HEK293 (cell line): ENCODE measurements at regions not wholly inside any gene's neighbourhood (a gene's known extent, or its start where the extent isn't known, plus 50 kb on each side); places are given as distances from the start of the nearest gene placed in this dataset.

Experiments used
- ZNF133 ChIP-seq: fragments of 450-650 bp; formaldehyde crosslinking; IDR thresholded peaks from 2 replicates; pipeline ENCODE4 v1.5.1; 2016; ENCODE audit warnings: missing biosample characterization, missing genetic modification characterization
- TF ChIP-seq, protein P1 (sequence below): fragments of 450-650 bp; formaldehyde crosslinking; IDR thresholded peaks from 2 replicates; pipeline ENCODE4 v1.5.1; 2016; ENCODE audit warnings: missing biosample characterization, missing genetic modification characterization
- TF ChIP-seq, protein P2 (sequence below): fragments of 450-650 bp; formaldehyde crosslinking; IDR thresholded peaks from 2 replicates; pipeline ENCODE4 v1.5.1; 2016; ENCODE audit warnings: missing biosample characterization, missing genetic modification characterization, borderline replicate concordance
- TF ChIP-seq, protein P3 (sequence below): fragments of 450-650 bp; formaldehyde crosslinking; IDR thresholded peaks from 2 replicates; pipeline ENCODE4 v1.5.1; 2016; ENCODE audit warnings: missing biosample characterization, missing genetic modification characterization

DNA sequence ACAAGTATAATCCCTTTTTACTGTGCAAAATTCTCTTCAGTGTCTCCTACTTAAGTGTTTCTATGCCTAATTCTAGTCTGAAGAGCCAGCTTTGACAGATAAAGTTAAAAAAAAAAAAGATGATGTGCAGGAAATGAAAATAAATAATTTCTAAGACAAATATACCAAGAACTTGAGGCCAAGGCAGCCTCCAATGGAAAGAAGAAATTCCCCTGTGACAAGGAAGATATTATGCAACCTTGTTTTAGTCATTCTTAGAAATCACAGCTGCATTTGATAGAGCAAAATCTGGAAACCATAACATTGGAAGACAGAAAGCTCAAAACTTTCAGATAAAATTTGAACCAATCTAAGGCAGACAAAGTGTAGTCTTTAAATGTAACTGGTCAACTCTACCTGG lies 375.9 kb upstream of the TLE4 start:
- no peak for TF ChIP-seq ZNF133 (tag by site-specific recombination)
- TF ChIP-seq, protein P1, sequence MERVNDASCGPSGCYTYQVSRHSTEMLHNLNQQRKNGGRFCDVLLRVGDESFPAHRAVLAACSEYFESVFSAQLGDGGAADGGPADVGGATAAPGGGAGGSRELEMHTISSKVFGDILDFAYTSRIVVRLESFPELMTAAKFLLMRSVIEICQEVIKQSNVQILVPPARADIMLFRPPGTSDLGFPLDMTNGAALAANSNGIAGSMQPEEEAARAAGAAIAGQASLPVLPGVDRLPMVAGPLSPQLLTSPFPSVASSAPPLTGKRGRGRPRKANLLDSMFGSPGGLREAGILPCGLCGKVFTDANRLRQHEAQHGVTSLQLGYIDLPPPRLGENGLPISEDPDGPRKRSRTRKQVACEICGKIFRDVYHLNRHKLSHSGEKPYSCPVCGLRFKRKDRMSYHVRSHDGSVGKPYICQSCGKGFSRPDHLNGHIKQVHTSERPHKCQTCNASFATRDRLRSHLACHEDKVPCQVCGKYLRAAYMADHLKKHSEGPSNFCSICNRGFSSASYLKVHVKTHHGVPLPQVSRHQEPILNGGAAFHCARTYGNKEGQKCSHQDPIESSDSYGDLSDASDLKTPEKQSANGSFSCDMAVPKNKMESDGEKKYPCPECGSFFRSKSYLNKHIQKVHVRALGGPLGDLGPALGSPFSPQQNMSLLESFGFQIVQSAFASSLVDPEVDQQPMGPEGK, result no peak
- TF ChIP-seq, protein P2, sequence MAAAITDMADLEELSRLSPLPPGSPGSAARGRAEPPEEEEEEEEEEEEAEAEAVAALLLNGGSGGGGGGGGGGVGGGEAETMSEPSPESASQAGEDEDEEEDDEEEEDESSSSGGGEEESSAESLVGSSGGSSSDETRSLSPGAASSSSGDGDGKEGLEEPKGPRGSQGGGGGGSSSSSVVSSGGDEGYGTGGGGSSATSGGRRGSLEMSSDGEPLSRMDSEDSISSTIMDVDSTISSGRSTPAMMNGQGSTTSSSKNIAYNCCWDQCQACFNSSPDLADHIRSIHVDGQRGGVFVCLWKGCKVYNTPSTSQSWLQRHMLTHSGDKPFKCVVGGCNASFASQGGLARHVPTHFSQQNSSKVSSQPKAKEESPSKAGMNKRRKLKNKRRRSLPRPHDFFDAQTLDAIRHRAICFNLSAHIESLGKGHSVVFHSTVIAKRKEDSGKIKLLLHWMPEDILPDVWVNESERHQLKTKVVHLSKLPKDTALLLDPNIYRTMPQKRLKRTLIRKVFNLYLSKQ (tag by site-specific recombination), result no peak
- TF ChIP-seq, protein P3, sequence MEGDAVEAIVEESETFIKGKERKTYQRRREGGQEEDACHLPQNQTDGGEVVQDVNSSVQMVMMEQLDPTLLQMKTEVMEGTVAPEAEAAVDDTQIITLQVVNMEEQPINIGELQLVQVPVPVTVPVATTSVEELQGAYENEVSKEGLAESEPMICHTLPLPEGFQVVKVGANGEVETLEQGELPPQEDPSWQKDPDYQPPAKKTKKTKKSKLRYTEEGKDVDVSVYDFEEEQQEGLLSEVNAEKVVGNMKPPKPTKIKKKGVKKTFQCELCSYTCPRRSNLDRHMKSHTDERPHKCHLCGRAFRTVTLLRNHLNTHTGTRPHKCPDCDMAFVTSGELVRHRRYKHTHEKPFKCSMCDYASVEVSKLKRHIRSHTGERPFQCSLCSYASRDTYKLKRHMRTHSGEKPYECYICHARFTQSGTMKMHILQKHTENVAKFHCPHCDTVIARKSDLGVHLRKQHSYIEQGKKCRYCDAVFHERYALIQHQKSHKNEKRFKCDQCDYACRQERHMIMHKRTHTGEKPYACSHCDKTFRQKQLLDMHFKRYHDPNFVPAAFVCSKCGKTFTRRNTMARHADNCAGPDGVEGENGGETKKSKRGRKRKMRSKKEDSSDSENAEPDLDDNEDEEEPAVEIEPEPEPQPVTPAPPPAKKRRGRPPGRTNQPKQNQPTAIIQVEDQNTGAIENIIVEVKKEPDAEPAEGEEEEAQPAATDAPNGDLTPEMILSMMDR (tag by site-specific recombination), result no peak
